ENCODE measurements at regions not wholly inside any gene's neighbourhood (a gene's known extent, or its start where the extent isn't known, plus 50 kb on each side); places are given as distances from the start of the nearest gene placed in this dataset.

- no peak for TF ChIP-seq SIN3A (IDR thresholded peaks at IDR 0.05; ENCODE audit: borderline replicate concordance, insufficient read depth, low read length)
- TF ChIP-seq POLR2AphosphoS5 (IDR thresholded peaks at IDR 0.05; ENCODE audit: low read depth, low read length), result no peak
Measured at GRCh38 chr16:59743504-59743903, 1009.4 kb upstream of the GOT2 start.

Measured in PFSK-1 (cell line).